Neural cell (in vitro differentiated cells): ENCODE measurements at regions not wholly inside any gene's neighbourhood (a gene's known extent, or its start where the extent isn't known, plus 50 kb on each side); places are given as distances from the start of the nearest gene placed in this dataset.

Experiments used
- H2AFZ ChIP-seq: fragments of 200-600, 300-800 bp; sonication (generic), shearing (Covaris generic); 2 replicates; pipeline ENCODE4 v1.6.0; 2014; ENCODE audit warnings: low read depth, mild to moderate bottlenecking, antibody characterized with exemption, low read length, moderate library complexity
- H3F3A ChIP-seq: fragments of 200-600 bp; shearing (Covaris generic); 2 replicates; pipeline ENCODE4 v1.6.1; 2016; ENCODE audit warnings: mild to moderate bottlenecking, moderate library complexity, mixed read lengths, antibody characterized with exemption, low read length; ENCODE audit not compliant: insufficient read depth, poor library complexity, severe bottlenecking
- H3K27ac ChIP-seq: fragments of 200-600, 300-800 bp; sonication (generic), shearing (Covaris generic); 2 replicates; pipeline ENCODE4 v1.5.1; 2014; ENCODE audit warnings: mild to moderate bottlenecking, low read length, moderate library complexity
- H3K27me3 ChIP-seq: fragments of 300-800, 200-600 bp; sonication (generic), shearing (Covaris generic); 2 replicates; pipeline ENCODE4 v1.6.0; 2014; ENCODE audit warnings: mild to moderate bottlenecking, low read depth, low read length, moderate library complexity; ENCODE audit not compliant: insufficient read depth
- H3K36me3 ChIP-seq: fragments of 300-800, 200-600 bp; sonication (generic), shearing (Covaris generic); 2 replicates; pipeline ENCODE4 v1.5.1; 2014; ENCODE audit warnings: mild to moderate bottlenecking, antibody characterized with exemption, low read length, moderate library complexity; ENCODE audit not compliant: insufficient read depth
- H3K4me2 ChIP-seq: fragments of 300-800, 200-600 bp; sonication (generic), shearing (Covaris generic); 2 replicates; pipeline ENCODE4 v1.6.0; 2014; ENCODE audit warnings: mild to moderate bottlenecking, low read length
- H3K4me3 ChIP-seq: fragments of 300-800, 200-600 bp; sonication (generic), shearing (Covaris generic); 2 replicates; pipeline ENCODE4 v1.5.1; 2014; ENCODE audit warnings: mild to moderate bottlenecking, low read length, moderate library complexity
- H3K79me2 ChIP-seq: fragments of 200-600 bp; shearing (Covaris generic); replicated peaks from 2 replicates; pipeline ENCODE4 v1.6.0; 2014; ENCODE audit warnings: mild to moderate bottlenecking, low read length, moderate library complexity; ENCODE audit not compliant: insufficient read depth
- H3K9ac ChIP-seq: fragments of 300-800, 200-600 bp; sonication (generic), shearing (Covaris generic); 2 replicates; pipeline ENCODE4 v1.6.1; 2016; ENCODE audit warnings: mild to moderate bottlenecking, low read length, mixed read lengths
- H3K9me2 ChIP-seq: fragments of 200-600 bp; shearing (Covaris generic); 2 replicates; pipeline ENCODE4 v1.6.1; 2016; ENCODE audit warnings: mild to moderate bottlenecking, low read length, mixed read lengths; ENCODE audit not compliant: insufficient read depth
- H3K9me3 ChIP-seq: fragments of 200-600, 300-800 bp; sonication (generic), shearing (Covaris generic); 2 replicates; pipeline ENCODE4 v1.6.1; 2016; ENCODE audit warnings: mild to moderate bottlenecking, mixed run types, low read length, moderate library complexity, mixed read lengths
- H4K20me1 ChIP-seq: fragments of 200-600 bp; shearing (Covaris generic); 2 replicates; pipeline ENCODE4 v1.6.1; 2016; ENCODE audit warnings: mild to moderate bottlenecking, mixed run types; ENCODE audit not compliant: insufficient read depth
- EP300 ChIP-seq: fragments of 450-650 bp; conservative IDR thresholded peaks from 2 replicates; pipeline ENCODE4 v1.6.1; 2014; ENCODE audit warnings: antibody characterized with exemption, mild to moderate bottlenecking, moderate library complexity; ENCODE audit not compliant: poor library complexity, severe bottlenecking
- EZH2 ChIP-seq: fragments of 200-600, 300-800 bp; shearing (Covaris generic), sonication (generic); IDR thresholded peaks from 2 replicates; pipeline ENCODE4 v1.6.1; 2014; ENCODE audit warnings: antibody characterized with exemption, low read length, borderline replicate concordance, mild to moderate bottlenecking; ENCODE audit not compliant: insufficient read depth, poor library complexity, severe bottlenecking
- MXI1 ChIP-seq: fragments of 450-650 bp; conservative IDR thresholded peaks from 2 replicates; pipeline ENCODE4 v1.6.1; 2014; ENCODE audit warnings: antibody characterized with exemption, mild to moderate bottlenecking; ENCODE audit not compliant: poor library complexity, severe bottlenecking
- POLR2AphosphoS5 ChIP-seq: IDR thresholded peaks from 2 replicates; pipeline ENCODE4 v1.6.1; 2012
- RAD21 ChIP-seq: fragments of 450-650 bp; conservative IDR thresholded peaks from 2 replicates; pipeline ENCODE4 v1.6.1; 2014; ENCODE audit warnings: antibody characterized with exemption, mild to moderate bottlenecking, moderate library complexity
- SMC3 ChIP-seq: fragments of 450-650 bp; conservative IDR thresholded peaks from 2 replicates; pipeline ENCODE4 v1.6.1; 2014; ENCODE audit warnings: antibody characterized with exemption, mild to moderate bottlenecking, moderate library complexity; ENCODE audit not compliant: poor library complexity
- TAF1 ChIP-seq: IDR thresholded peaks from 2 replicates; pipeline ENCODE4 v1.6.1; 2012; ENCODE audit warnings: low read depth
- TF ChIP-seq, protein P1 (sequence below): IDR thresholded peaks from 2 replicates; pipeline ENCODE4 v1.6.1; 2012; ENCODE audit warnings: borderline replicate concordance
- TF ChIP-seq, protein P2 (sequence below): fragments of 450-650 bp; IDR thresholded peaks from 2 replicates; pipeline ENCODE4 v1.5.1; 2014; ENCODE audit warnings: antibody characterized with exemption, mild to moderate bottlenecking, moderate library complexity; ENCODE audit not compliant: poor library complexity, severe bottlenecking

- no peak overlapping the region for H3K4me2 ChIP-seq
- no peaks in the 10 kb centered on the region for H4K20me1 ChIP-seq
- no peak overlapping the region for H3K27ac ChIP-seq
- no peaks in the 10 kb centered on the region for H3F3A ChIP-seq
- no peaks in the 10 kb centered on the region for H3K36me3 ChIP-seq
- no peaks in the 10 kb centered on the region for H3K79me2 ChIP-seq
- H3K9me2 ChIP-seq: no peaks in the 10 kb centered on the region
- H3K9ac ChIP-seq: no peak overlapping the region
- no peak for TF ChIP-seq RAD21
- TF ChIP-seq, protein P1, sequence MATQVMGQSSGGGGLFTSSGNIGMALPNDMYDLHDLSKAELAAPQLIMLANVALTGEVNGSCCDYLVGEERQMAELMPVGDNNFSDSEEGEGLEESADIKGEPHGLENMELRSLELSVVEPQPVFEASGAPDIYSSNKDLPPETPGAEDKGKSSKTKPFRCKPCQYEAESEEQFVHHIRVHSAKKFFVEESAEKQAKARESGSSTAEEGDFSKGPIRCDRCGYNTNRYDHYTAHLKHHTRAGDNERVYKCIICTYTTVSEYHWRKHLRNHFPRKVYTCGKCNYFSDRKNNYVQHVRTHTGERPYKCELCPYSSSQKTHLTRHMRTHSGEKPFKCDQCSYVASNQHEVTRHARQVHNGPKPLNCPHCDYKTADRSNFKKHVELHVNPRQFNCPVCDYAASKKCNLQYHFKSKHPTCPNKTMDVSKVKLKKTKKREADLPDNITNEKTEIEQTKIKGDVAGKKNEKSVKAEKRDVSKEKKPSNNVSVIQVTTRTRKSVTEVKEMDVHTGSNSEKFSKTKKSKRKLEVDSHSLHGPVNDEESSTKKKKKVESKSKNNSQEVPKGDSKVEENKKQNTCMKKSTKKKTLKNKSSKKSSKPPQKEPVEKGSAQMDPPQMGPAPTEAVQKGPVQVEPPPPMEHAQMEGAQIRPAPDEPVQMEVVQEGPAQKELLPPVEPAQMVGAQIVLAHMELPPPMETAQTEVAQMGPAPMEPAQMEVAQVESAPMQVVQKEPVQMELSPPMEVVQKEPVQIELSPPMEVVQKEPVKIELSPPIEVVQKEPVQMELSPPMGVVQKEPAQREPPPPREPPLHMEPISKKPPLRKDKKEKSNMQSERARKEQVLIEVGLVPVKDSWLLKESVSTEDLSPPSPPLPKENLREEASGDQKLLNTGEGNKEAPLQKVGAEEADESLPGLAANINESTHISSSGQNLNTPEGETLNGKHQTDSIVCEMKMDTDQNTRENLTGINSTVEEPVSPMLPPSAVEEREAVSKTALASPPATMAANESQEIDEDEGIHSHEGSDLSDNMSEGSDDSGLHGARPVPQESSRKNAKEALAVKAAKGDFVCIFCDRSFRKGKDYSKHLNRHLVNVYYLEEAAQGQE: no peak
- H3K27me3 ChIP-seq: no peaks in the 10 kb centered on the region
- H3K9me3 ChIP-seq: no peaks in the 10 kb centered on the region
- H2AFZ ChIP-seq: no peak overlapping the region
- no peak overlapping the region for H3K4me3 ChIP-seq
Observed at GRCh38 chr12:105936496-105936895, 202.3 kb downstream of the NUAK1 start.

- Histone ChIP-seq H3K4me2 (no peak overlapping the region), H3K4me3 (no peak overlapping the region), H3F3A (no peaks in the 10 kb centered on the region), H3K27ac (no peak overlapping the region), H3K9me3 (no peaks in the 10 kb centered on the region), H2AFZ (no peak overlapping the region), H3K27me3 (no peaks in the 10 kb centered on the region), H3K9me2 (no peaks in the 10 kb centered on the region), H3K79me2 (no peaks in the 10 kb centered on the region), H3K36me3 (no peaks in the 10 kb centered on the region), H3K9ac (no peak overlapping the region), H4K20me1 (no peaks in the 10 kb centered on the region)
- TF ChIP-seq MXI1 (no peak), EP300 (no peak)
Observed at GRCh38 chr12:105937009-105937408, 201.7 kb downstream of the NUAK1 start.

DNA sequence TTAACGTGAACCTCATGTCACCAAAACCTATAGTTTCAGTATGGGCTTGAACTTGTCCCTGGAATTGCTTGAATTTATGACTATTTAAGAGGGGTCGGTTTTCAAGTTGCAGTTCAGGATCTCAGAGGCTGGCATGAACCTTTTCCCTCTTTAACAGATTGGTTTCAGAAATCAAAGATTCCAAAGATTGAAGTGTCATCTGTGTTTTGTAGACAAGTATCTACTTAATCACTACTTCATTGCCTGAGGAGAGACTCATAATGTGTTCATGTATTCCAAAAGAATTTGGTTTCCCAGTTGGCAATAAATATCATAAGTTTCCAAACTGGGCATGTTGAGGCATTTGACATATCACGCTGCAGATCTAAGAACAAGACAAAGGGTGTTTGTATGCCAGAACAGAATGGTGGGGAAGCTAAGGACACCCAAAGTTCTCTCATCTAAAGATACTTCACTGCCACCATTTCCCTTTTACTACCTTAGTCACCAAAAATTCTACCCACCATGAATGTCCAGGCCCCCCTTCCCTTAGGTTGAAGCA lies 199.5 kb downstream of the NUAK1 start:
- Histone ChIP-seq H3K9ac (no peak overlapping the region), H3F3A (no peaks in the 10 kb centered on the region), H3K79me2 (no peaks in the 10 kb centered on the region), H3K9me2 (no peaks in the 10 kb centered on the region), H3K36me3 (no peaks in the 10 kb centered on the region), H3K27me3 (no peaks in the 10 kb centered on the region), H3K4me3 (no peak overlapping the region), H3K4me2 (no peak overlapping the region), H3K27ac (no peak overlapping the region), H4K20me1 (no peaks in the 10 kb centered on the region), H3K9me3 (no peaks in the 10 kb centered on the region), H2AFZ (no peak overlapping the region)
- TF ChIP-seq TAF1 (no peak), EP300 (no peak), SMC3 (no peak), EZH2 (no peak), RAD21 (no peak), MXI1 (no peak), POLR2AphosphoS5 (no peak)
- TF ChIP-seq, protein P2, sequence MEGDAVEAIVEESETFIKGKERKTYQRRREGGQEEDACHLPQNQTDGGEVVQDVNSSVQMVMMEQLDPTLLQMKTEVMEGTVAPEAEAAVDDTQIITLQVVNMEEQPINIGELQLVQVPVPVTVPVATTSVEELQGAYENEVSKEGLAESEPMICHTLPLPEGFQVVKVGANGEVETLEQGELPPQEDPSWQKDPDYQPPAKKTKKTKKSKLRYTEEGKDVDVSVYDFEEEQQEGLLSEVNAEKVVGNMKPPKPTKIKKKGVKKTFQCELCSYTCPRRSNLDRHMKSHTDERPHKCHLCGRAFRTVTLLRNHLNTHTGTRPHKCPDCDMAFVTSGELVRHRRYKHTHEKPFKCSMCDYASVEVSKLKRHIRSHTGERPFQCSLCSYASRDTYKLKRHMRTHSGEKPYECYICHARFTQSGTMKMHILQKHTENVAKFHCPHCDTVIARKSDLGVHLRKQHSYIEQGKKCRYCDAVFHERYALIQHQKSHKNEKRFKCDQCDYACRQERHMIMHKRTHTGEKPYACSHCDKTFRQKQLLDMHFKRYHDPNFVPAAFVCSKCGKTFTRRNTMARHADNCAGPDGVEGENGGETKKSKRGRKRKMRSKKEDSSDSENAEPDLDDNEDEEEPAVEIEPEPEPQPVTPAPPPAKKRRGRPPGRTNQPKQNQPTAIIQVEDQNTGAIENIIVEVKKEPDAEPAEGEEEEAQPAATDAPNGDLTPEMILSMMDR: no peak
- TF ChIP-seq, protein P1: no peak
